ENCODE measurements at regions not wholly inside any gene's neighbourhood (a gene's known extent, or its start where the extent isn't known, plus 50 kb on each side); places are given as distances from the start of the nearest gene placed in this dataset.

GRCh38 chr6:91097364-91097763 lies 510.5 kb upstream of the MAP3K7 start:
- TF ChIP-seq CTCF (IDR thresholded peaks at IDR 0.05; ENCODE audit: low read depth, low read length) (no peak), EZH2phosphoT487 (IDR thresholded peaks at IDR 0.05; ENCODE audit: low read depth) (no peak)

Measured in OCI-LY3 (cell line).